Motor neuron (in vitro differentiated cells): ENCODE measurements at regions not wholly inside any gene's neighbourhood (a gene's known extent, or its start where the extent isn't known, plus 50 kb on each side); places are given as distances from the start of the nearest gene placed in this dataset.
A peak's percentile ranks its signal among the peaks of the same experiment; 100 is the strongest.

ENCODE experiments used
- ATAC-seq, 8 experiments: fragments of 200-7000 bp; cut with Tn5 transposase; replicated peaks in 6 of 8; 2 replicates each; pipeline ENCODE4 v1.8.0; 2021; ENCODE audit warnings: mild to moderate bottlenecking in 8 of 8, moderate library complexity in 8 of 8
- H3K27ac ChIP-seq, 2 donors: fragments of 250-450 bp; sonication (Bioruptor Pico); 2 replicates each; pipeline ENCODE4 v1.9.0; 2021; ENCODE audit warnings: antibody characterized with exemption in 2 of 2, mild to moderate bottlenecking in 2 of 2, moderate library complexity in 1 of 2
- H3K4me1 ChIP-seq, 2 donors: fragments of 250-450 bp; sonication (Bioruptor Pico); replicated peaks in 1 of 2; 2 replicates each; pipeline ENCODE4 v1.6.1; 2021; ENCODE audit warnings: antibody characterized with exemption in 2 of 2, mild to moderate bottlenecking in 2 of 2, moderate library complexity in 1 of 2
- H3K4me3 ChIP-seq, 5 donors: fragments of 250-450 bp; sonication (Bioruptor Pico); 2 replicates each; pipeline ENCODE4 v1.9.0; 2021; ENCODE audit warnings: antibody characterized with exemption in 5 of 5, mild to moderate bottlenecking in 5 of 5, moderate library complexity in 4 of 5
- WGBS, 10 experiments: fragments of 450-650 bp; shearing (Covaris generic); methylation state at CpG; one replicate each; pipeline ENCODE4 v1.0.0; 2022; 5-methylcytosine and 5-hydroxymethylcytosine counted together
- in situ Hi-C, 9 experiments: fragments of 400-800 bp; cut with MboI; loops; one replicate each; pipeline ENCODE4 v1.15.0; 2021; ENCODE audit warnings: low sequenced_read_pairs in 9 of 9, low pct_unique_long_range_greater_than_20kb in 2 of 9; ENCODE audit not compliant: unreplicated experiment in 9 of 9

GRCh38 chr4:106628586-106629267 lies 260.1 kb upstream of the GIMD1 start:
- Histone ChIP-seq H3K4me1 (no peaks in the 10 kb centered on the region), H3K27ac (no peak overlapping the region), H3K4me3 (no peak overlapping the region)
- in situ Hi-C loops: no loop called here
- WGBS, 10 experiments: 0 to 100% (median 80%) methylated on average over 1 to 4 of the region's 4 CpGs; no CpG with 5 or more reads in 2 of the 10 experiments
- no peak for ATAC-seq

GRCh38 chr4:106627051-106627450 lies 258.5 kb upstream of the GIMD1 start:
- WGBS, 10 experiments: 79 to 92% (median 89%) methylated on average over 1 to 3 of the region's 3 CpGs

GRCh38 chr4:106624671-106625070 lies 256.1 kb upstream of the GIMD1 start:
- H3K4me1 ChIP-seq: no peaks in the 10 kb centered on the region
- no peak for ATAC-seq
- in situ Hi-C loops: no loop called here
- 50 to 100% (median 92%) methylated on average over 1 of the region's 1 CpG; no CpG with 5 or more reads in 2 of the 10 experiments for WGBS, 10 experiments
- no peak overlapping the region for H3K4me3 ChIP-seq
- H3K27ac ChIP-seq: no peak overlapping the region

More at GRCh38 chr4:106627051-106627450, 258.5 kb upstream of the GIMD1 start:
- Histone ChIP-seq H3K4me3 (no peak overlapping the region), H3K27ac (no peak overlapping the region), H3K4me1 (no peaks in the 10 kb centered on the region)
- no peak for ATAC-seq
- in situ Hi-C loops: no loop called here

- no peak overlapping the region for H3K27ac ChIP-seq
- no peak overlapping the region for H3K4me3 ChIP-seq
- WGBS, 10 experiments: 0 to 94% (median 64%) methylated on average over 1 to 3 of the region's 3 CpGs
- no peaks in the 10 kb centered on the region for H3K4me1 ChIP-seq
- in situ Hi-C loops: no loop called here
- no peak for ATAC-seq
Observed at GRCh38 chr4:106618956-106619355, 250.4 kb upstream of the GIMD1 start.

GRCh38 chr4:106615961-106616360 lies 247.4 kb upstream of the GIMD1 start:
- no peaks in the 10 kb centered on the region for H3K4me1 ChIP-seq
- in situ Hi-C loops: no loop called here
- WGBS, 10 experiments: 30 to 100% (median 74%) methylated on average over 1 to 2 of the region's 2 CpGs; no CpG with 5 or more reads in 2 of the 10 experiments
- no peak overlapping the region for H3K4me3 ChIP-seq
- H3K27ac ChIP-seq: no peak overlapping the region
- no peak for ATAC-seq

- 48 to 94% (median 76%) methylated on average over 1 to 4 of the region's 4 CpGs for WGBS, 10 experiments
- in situ Hi-C loops: no loop called here
- ATAC-seq: no peak
- no peaks in the 10 kb centered on the region for H3K4me1 ChIP-seq
- H3K27ac ChIP-seq: no peak overlapping the region
- H3K4me3 ChIP-seq: no peak overlapping the region
Observed at GRCh38 chr4:106615410-106615945, 246.9 kb upstream of the GIMD1 start.

GRCh38 chr4:106614441-106614840 lies 245.9 kb upstream of the GIMD1 start:
- Histone ChIP-seq H3K4me1 (no peaks in the 10 kb centered on the region), H3K27ac (no peak overlapping the region), H3K4me3 (no peak overlapping the region)
- ATAC-seq: no peak
- WGBS, 10 experiments: 9 to 79% (median 53%) methylated on average over 2 to 4 of the region's 4 CpGs; no CpG with 5 or more reads in 1 of the 10 experiments
- in situ Hi-C loops: no loop called here

- in situ Hi-C loops: no loop called here
- Histone ChIP-seq H3K27ac (no peak overlapping the region), H3K4me1 (no peaks in the 10 kb centered on the region), H3K4me3 (no peak overlapping the region)
- WGBS, 10 experiments: 40 to 100% (median 75%) methylated on average over 1 to 5 of the region's 7 CpGs; no CpG with 5 or more reads in 4 of the 10 experiments
- ATAC-seq: no peak
Observed at GRCh38 chr4:106609917-106610316, 241.3 kb upstream of the GIMD1 start.

GRCh38 chr4:106607558-106607957 lies 239.0 kb upstream of the GIMD1 start:
- WGBS, 10 experiments: 0 to 86% (median 63%) methylated on average over 1 to 2 of the region's 2 CpGs; no CpG with 5 or more reads in 1 of the 10 experiments
- Histone ChIP-seq H3K4me3 (no peak overlapping the region), H3K27ac (no peak overlapping the region), H3K4me1 (no peaks in the 10 kb centered on the region)
- in situ Hi-C loops: no loop called here
- peak in 3 of 8 experiments; percentile 11 to 52 (median 30) for ATAC-seq

GRCh38 chr4:106604319-106605051 lies 235.9 kb upstream of the GIMD1 start:
- WGBS, 10 experiments: 79 to 89% methylated on average over 2 to 3 of the region's 4 CpGs; no CpG with 5 or more reads in 8 of the 10 experiments
- no peak overlapping the region for H3K4me3 ChIP-seq
- H3K27ac ChIP-seq: no peak overlapping the region
- H3K4me1 ChIP-seq: no peaks in the 10 kb centered on the region
- in situ Hi-C loops: no loop called here
- no peak for ATAC-seq

GRCh38 chr4:106603471-106603870 lies 234.9 kb upstream of the GIMD1 start:
- 71 to 100% methylated on average over 1 to 2 of the region's 3 CpGs; no CpG with 5 or more reads in 8 of the 10 experiments for WGBS, 10 experiments
- no peak for ATAC-seq

GRCh38 chr4:106602711-106603110 lies 234.1 kb upstream of the GIMD1 start:
- no peak overlapping the region for H3K27ac ChIP-seq
- no peak overlapping the region for H3K4me3 ChIP-seq
- 50 to 100% (median 83%) methylated on average over 1 to 2 of the region's 2 CpGs; no CpG with 5 or more reads in 1 of the 10 experiments for WGBS, 10 experiments
- peaks cover 0 to 2% of the 10 kb centered on the region in 2 donors for H3K4me1 ChIP-seq
- in situ Hi-C loops: no loop called here
- no peak for ATAC-seq

More at GRCh38 chr4:106603471-106603870, 234.9 kb upstream of the GIMD1 start:
- Histone ChIP-seq H3K27ac (no peak overlapping the region), H3K4me1 (no peaks in the 10 kb centered on the region), H3K4me3 (no peak overlapping the region)
- in situ Hi-C loops: no loop called here

- in situ Hi-C loops: no loop called here
- WGBS, 10 experiments: 78 to 86% methylated on average over 1 of the region's 1 CpG; no CpG with 5 or more reads in 8 of the 10 experiments
- no peak overlapping the region for H3K27ac ChIP-seq
- ATAC-seq: no peak
- H3K4me3 ChIP-seq: no peak overlapping the region
- H3K4me1 ChIP-seq: peaks cover 0 to 9% of the 10 kb centered on the region in 2 donors
Observed at GRCh38 chr4:106601519-106601918, 232.9 kb upstream of the GIMD1 start.
